Lung (tissue), 11 donors: ENCODE measurements at regions not wholly inside any gene's neighbourhood (a gene's known extent, or its start where the extent isn't known, plus 50 kb on each side); places are given as distances from the start of the nearest gene placed in this dataset.

ENCODE experiments used
- ATAC-seq: fragments of 200-7000 bp; cut with Tn5 transposase; one replicate; pipeline ENCODE4 v1.9.1; 2020; ENCODE audit warnings: moderate number of reproducible peaks; ENCODE audit not compliant: insufficient read depth, low FRiP score
- DNase-seq, 3 donors: peaks; one replicate each; pipeline ENCODE4 v3.0.0-alpha.2; 2013 to 2017
- H3K27ac ChIP-seq, 2 donors: one replicate each; pipeline ENCODE4 v1.5.1; 2013; ENCODE audit warnings: mild to moderate bottlenecking in 2 of 2, moderate library complexity in 2 of 2, control low read depth in 1 of 2, inconsistent platforms in 1 of 2, low read depth in 1 of 2, low read length in 1 of 2
- H3K27me3 ChIP-seq, 3 donors: one replicate each; pipeline ENCODE4 v1.5.1; 2013; ENCODE audit warnings: low read length in 2 of 3; ENCODE audit not compliant: control insufficient read depth in 3 of 3, insufficient read depth in 3 of 3
- H3K36me3 ChIP-seq, 4 donors: one replicate each; pipeline ENCODE4 v1.5.1; 2013; ENCODE audit warnings: low read length in 4 of 4, mild to moderate bottlenecking in 1 of 4, moderate library complexity in 1 of 4; ENCODE audit not compliant: control insufficient read depth in 4 of 4, insufficient read depth in 4 of 4
- H3K4me1 ChIP-seq, 5 donors: one replicate each; pipeline ENCODE4 v1.5.1; 2013; ENCODE audit warnings: low read length in 5 of 5, mild to moderate bottlenecking in 2 of 5, moderate library complexity in 1 of 5; ENCODE audit not compliant: control insufficient read depth in 5 of 5, insufficient read depth in 5 of 5
- H3K4me3 ChIP-seq: one replicate; pipeline ENCODE4 v1.5.1; 2013; ENCODE audit warnings: mild to moderate bottlenecking, control low read depth, moderate library complexity
- H3K9ac ChIP-seq, 2 donors: one replicate each; pipeline ENCODE4 v1.5.1; 2013; ENCODE audit warnings: low read length in 2 of 2, control low read depth in 1 of 2; ENCODE audit not compliant: insufficient read depth in 1 of 2
- H3K9me3 ChIP-seq, 4 donors: one replicate each; pipeline ENCODE4 v1.5.1; 2013; ENCODE audit warnings: low read length in 3 of 4, mild to moderate bottlenecking in 1 of 4, moderate library complexity in 1 of 4; ENCODE audit not compliant: control insufficient read depth in 4 of 4, insufficient read depth in 3 of 4
- CTCF ChIP-seq: IDR thresholded peaks from 2 replicates; pipeline ENCODE4 v1.5.1; 2012; ENCODE audit warnings: mild to moderate bottlenecking; ENCODE audit errors: control extremely low read depth, extremely low read depth
- WGBS, 2 donors: extraction: QIAGEN DNeasy Blood & Tissue Kit; methylation state at CpG; one replicate each; pipeline ENCODE4 v1.1.7; 2013; 5-methylcytosine and 5-hydroxymethylcytosine counted together
- donor health status: control.
- donor health status: control.
- donor health status: Bipolar disorder and iron deficiency.
- donor health status: healthy.
- donor health status: DM: yes; HTN: yes; CAD: no.

- no peak overlapping the region for H3K4me3 ChIP-seq
- no peaks in the 10 kb centered on the region for H3K9me3 ChIP-seq
- H3K9ac ChIP-seq, result no peak overlapping the region
- no peak overlapping the region for H3K27ac ChIP-seq
- ATAC-seq, result no peak
- no peak for TF ChIP-seq CTCF
- DNase-seq, result no peak
- H3K27me3 ChIP-seq, result no peaks in the 10 kb centered on the region
- 75 to 88% methylated on average over 2 of the region's 2 CpGs for WGBS, 2 donors
- peaks cover 0 to 12% (median 2%) of the 10 kb centered on the region in 5 donors for H3K4me1 ChIP-seq
- no peaks in the 10 kb centered on the region for H3K36me3 ChIP-seq
These were observed 66.2 kb upstream of the XCR1 start for GRCh38 chr3:46093327-46093942.

- H3K9ac ChIP-seq, result no peak overlapping the region
- H3K27ac ChIP-seq, result no peak overlapping the region
- no peak for TF ChIP-seq CTCF
- DNase-seq (no peak), ATAC-seq (no peak)
- H3K36me3 ChIP-seq, result no peaks in the 10 kb centered on the region
- no peaks in the 10 kb centered on the region for H3K9me3 ChIP-seq
- H3K4me1 ChIP-seq, result peaks cover 0 to 12% (median 2%) of the 10 kb centered on the region in 5 donors
- no peak overlapping the region for H3K4me3 ChIP-seq
- no peaks in the 10 kb centered on the region for H3K27me3 ChIP-seq
- 75 to 80% methylated on average over 2 of the region's 2 CpGs for WGBS, 2 donors
These were observed 65.4 kb upstream of the XCR1 start for GRCh38 chr3:46092702-46093080.

- Histone ChIP-seq H3K36me3 (no peaks in the 10 kb centered on the region), H3K27me3 (no peaks in the 10 kb centered on the region), H3K9ac (no peak overlapping the region), H3K4me3 (no peak overlapping the region), H3K4me1 (peaks cover 0 to 12% (median 2%) of the 10 kb centered on the region in 5 donors), H3K27ac (no peak overlapping the region), H3K9me3 (no peaks in the 10 kb centered on the region)
- ATAC-seq, result no peak
- TF ChIP-seq CTCF, result no peak
- 62 to 67% methylated on average over 4 of the region's 4 CpGs for WGBS, 2 donors
- DNase-seq, result no peak
These were observed 64.7 kb upstream of the XCR1 start for GRCh38 chr3:46091741-46092701.
